ENCODE measurements at regions not wholly inside any gene's neighbourhood (a gene's known extent, or its start where the extent isn't known, plus 50 kb on each side); places are given as distances from the start of the nearest gene placed in this dataset.

DNA sequence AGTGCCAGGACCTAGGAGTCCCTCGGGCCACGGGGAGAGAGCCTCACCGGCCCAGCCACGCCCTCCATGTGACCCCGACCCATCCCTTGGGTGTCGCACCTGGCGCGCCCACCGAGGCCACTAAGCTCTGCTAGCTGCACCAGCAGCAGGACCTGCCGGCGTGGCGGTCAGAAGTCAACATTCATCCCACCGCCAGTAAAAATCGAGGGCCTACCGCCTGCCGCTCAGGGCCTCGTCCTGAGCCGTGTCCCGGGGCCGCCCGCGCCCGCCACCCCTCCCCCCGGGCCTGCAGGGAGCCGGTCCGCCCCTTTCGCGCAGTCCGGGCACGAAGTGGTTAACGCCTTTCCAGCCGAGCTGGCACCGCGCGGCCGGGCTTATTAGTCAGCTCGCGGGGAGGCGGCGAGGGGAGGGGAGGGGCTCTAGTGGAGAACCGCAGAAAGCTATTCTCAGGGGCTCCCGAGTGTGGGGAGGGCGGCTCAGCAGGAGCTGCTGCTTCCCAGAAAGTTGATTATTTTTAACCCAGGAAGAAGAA is 124.4 kb downstream of the C9orf50 start (continued):
- TF ChIP-seq ZNF366 (tag by site-specific recombination; conservative IDR thresholded peaks at IDR 0.05), result no peak
- TF ChIP-seq BCL11B (tag by site-specific recombination; IDR thresholded peaks at IDR 0.05; ENCODE audit: low read depth), result peak; percentile 38; the same call in 1 of the 2 replicates
- TF ChIP-seq OVOL3 (tag by site-specific recombination; IDR thresholded peaks at IDR 0.05), result no peak
- TF ChIP-seq SP2 (tag by site-specific recombination; IDR thresholded peaks at IDR 0.05), result peak; percentile 63
- TF ChIP-seq, protein P1, sequence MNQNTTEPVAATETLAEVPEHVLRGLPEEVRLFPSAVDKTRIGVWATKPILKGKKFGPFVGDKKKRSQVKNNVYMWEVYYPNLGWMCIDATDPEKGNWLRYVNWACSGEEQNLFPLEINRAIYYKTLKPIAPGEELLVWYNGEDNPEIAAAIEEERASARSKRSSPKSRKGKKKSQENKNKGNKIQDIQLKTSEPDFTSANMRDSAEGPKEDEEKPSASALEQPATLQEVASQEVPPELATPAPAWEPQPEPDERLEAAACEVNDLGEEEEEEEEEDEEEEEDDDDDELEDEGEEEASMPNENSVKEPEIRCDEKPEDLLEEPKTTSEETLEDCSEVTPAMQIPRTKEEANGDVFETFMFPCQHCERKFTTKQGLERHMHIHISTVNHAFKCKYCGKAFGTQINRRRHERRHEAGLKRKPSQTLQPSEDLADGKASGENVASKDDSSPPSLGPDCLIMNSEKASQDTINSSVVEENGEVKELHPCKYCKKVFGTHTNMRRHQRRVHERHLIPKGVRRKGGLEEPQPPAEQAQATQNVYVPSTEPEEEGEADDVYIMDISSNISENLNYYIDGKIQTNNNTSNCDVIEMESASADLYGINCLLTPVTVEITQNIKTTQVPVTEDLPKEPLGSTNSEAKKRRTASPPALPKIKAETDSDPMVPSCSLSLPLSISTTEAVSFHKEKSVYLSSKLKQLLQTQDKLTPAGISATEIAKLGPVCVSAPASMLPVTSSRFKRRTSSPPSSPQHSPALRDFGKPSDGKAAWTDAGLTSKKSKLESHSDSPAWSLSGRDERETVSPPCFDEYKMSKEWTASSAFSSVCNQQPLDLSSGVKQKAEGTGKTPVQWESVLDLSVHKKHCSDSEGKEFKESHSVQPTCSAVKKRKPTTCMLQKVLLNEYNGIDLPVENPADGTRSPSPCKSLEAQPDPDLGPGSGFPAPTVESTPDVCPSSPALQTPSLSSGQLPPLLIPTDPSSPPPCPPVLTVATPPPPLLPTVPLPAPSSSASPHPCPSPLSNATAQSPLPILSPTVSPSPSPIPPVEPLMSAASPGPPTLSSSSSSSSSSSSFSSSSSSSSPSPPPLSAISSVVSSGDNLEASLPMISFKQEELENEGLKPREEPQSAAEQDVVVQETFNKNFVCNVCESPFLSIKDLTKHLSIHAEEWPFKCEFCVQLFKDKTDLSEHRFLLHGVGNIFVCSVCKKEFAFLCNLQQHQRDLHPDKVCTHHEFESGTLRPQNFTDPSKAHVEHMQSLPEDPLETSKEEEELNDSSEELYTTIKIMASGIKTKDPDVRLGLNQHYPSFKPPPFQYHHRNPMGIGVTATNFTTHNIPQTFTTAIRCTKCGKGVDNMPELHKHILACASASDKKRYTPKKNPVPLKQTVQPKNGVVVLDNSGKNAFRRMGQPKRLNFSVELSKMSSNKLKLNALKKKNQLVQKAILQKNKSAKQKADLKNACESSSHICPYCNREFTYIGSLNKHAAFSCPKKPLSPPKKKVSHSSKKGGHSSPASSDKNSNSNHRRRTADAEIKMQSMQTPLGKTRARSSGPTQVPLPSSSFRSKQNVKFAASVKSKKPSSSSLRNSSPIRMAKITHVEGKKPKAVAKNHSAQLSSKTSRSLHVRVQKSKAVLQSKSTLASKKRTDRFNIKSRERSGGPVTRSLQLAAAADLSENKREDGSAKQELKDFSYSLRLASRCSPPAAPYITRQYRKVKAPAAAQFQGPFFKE (tag by site-specific recombination; IDR thresholded peaks at IDR 0.05; ENCODE audit: borderline replicate concordance), result 0 out of 2 replicates have a peak, but pooled peaks have one; percentile 37
- TF ChIP-seq ZNF76 (tag by site-specific recombination; IDR thresholded peaks at IDR 0.05; ENCODE audit: borderline replicate concordance, low read depth), result peak; percentile 59; the same call in 1 of the 2 replicates
- peak; percentile 89 for TF ChIP-seq GLIS1 (tag by site-specific recombination; IDR thresholded peaks at IDR 0.05)
- TF ChIP-seq, protein P2, sequence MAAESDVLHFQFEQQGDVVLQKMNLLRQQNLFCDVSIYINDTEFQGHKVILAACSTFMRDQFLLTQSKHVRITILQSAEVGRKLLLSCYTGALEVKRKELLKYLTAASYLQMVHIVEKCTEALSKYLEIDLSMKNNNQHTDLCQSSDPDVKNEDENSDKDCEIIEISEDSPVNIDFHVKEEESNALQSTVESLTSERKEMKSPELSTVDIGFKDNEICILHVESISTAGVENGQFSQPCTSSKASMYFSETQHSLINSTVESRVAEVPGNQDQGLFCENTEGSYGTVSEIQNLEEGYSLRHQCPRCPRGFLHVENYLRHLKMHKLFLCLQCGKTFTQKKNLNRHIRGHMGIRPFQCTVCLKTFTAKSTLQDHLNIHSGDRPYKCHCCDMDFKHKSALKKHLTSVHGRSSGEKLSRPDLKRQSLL (tag by site-specific recombination; IDR thresholded peaks at IDR 0.05), result no peak; the same call in 1 of the 2 replicates
- no peak for TF ChIP-seq TRIM28 (IDR thresholded peaks at IDR 0.05; ENCODE audit: borderline replicate concordance, low read length)
- TF ChIP-seq ZNF423 (tag by site-specific recombination; IDR thresholded peaks at IDR 0.05), result peak; percentile 51; the same call in 1 of the 2 replicates
- peak; percentile 77 for TF ChIP-seq GLIS2 (tag by site-specific recombination; IDR thresholded peaks at IDR 0.05)
- TF ChIP-seq, protein P3, sequence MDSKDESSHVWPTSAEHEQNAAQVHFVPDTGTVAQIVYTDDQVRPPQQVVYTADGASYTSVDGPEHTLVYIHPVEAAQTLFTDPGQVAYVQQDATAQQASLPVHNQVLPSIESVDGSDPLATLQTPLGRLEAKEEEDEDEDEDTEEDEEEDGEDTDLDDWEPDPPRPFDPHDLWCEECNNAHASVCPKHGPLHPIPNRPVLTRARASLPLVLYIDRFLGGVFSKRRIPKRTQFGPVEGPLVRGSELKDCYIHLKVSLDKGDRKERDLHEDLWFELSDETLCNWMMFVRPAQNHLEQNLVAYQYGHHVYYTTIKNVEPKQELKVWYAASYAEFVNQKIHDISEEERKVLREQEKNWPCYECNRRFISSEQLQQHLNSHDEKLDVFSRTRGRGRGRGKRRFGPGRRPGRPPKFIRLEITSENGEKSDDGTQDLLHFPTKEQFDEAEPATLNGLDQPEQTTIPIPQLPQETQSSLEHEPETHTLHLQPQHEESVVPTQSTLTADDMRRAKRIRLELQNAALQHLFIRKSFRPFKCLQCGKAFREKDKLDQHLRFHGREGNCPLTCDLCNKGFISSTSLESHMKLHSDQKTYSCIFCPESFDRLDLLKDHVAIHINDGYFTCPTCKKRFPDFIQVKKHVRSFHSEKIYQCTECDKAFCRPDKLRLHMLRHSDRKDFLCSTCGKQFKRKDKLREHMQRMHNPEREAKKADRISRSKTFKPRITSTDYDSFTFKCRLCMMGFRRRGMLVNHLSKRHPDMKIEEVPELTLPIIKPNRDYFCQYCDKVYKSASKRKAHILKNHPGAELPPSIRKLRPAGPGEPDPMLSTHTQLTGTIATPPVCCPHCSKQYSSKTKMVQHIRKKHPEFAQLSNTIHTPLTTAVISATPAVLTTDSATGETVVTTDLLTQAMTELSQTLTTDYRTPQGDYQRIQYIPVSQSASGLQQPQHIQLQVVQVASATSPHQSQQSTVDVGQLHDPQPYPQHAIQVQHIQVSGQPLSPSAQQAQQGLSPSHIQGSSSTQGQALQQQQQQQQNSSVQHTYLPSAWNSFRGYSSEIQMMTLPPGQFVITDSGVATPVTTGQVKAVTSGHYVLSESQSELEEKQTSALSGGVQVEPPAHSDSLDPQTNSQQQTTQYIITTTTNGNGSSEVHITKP (tag by site-specific recombination; IDR thresholded peaks at IDR 0.05), result peak; percentile 94
- TF ChIP-seq ZNF311 (tag by site-specific recombination; IDR thresholded peaks at IDR 0.05; ENCODE audit: borderline replicate concordance), result no peak
- TF ChIP-seq ZNF266 (tag by site-specific recombination; IDR thresholded peaks at IDR 0.05; ENCODE audit: low read depth), result no peak
- TF ChIP-seq, protein P4, sequence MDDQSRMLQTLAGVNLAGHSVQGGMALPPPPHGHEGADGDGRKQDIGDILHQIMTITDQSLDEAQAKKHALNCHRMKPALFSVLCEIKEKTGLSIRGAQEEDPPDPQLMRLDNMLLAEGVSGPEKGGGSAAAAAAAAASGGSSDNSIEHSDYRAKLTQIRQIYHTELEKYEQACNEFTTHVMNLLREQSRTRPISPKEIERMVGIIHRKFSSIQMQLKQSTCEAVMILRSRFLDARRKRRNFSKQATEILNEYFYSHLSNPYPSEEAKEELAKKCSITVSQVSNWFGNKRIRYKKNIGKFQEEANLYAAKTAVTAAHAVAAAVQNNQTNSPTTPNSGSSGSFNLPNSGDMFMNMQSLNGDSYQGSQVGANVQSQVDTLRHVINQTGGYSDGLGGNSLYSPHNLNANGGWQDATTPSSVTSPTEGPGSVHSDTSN (CRISPR knock-in tag; IDR thresholded peaks at IDR 0.05), result peak; percentile 47; the same call in 1 of the 2 replicates
- TF ChIP-seq ZNF660 (tag by site-specific recombination; IDR thresholded peaks at IDR 0.05), result peak; percentile 87
- peak; percentile 64 for TF ChIP-seq KLF9 (tag by site-specific recombination; IDR thresholded peaks at IDR 0.05; ENCODE audit: low read depth)
- no peak for TF ChIP-seq ZNF155 (tag by site-specific recombination; IDR thresholded peaks at IDR 0.05)
- TF ChIP-seq, protein P5, sequence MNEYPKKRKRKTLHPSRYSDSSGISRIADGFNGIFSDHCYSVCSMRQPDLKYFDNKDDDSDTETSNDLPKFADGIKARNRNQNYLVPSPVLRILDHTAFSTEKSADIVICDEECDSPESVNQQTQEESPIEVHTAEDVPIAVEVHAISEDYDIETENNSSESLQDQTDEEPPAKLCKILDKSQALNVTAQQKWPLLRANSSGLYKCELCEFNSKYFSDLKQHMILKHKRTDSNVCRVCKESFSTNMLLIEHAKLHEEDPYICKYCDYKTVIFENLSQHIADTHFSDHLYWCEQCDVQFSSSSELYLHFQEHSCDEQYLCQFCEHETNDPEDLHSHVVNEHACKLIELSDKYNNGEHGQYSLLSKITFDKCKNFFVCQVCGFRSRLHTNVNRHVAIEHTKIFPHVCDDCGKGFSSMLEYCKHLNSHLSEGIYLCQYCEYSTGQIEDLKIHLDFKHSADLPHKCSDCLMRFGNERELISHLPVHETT (tag by site-specific recombination; IDR thresholded peaks at IDR 0.05), result peak; percentile 46; the same call in 1 of the 2 replicates
- TF ChIP-seq ZNF37A (tag by site-specific recombination; IDR thresholded peaks at IDR 0.05), result no peak
- peak; percentile 49; the same call in 1 of the 2 replicates for TF ChIP-seq ZNF629 (tag by site-specific recombination; IDR thresholded peaks at IDR 0.05)
- 0 out of 2 replicates have a peak, but pooled peaks have one; percentile 31 for TF ChIP-seq ZNF600 (tag by site-specific recombination; IDR thresholded peaks at IDR 0.05)
- TF ChIP-seq ZNF544 (tag by site-specific recombination; IDR thresholded peaks at IDR 0.05), result no peak
- TF ChIP-seq, protein P6, sequence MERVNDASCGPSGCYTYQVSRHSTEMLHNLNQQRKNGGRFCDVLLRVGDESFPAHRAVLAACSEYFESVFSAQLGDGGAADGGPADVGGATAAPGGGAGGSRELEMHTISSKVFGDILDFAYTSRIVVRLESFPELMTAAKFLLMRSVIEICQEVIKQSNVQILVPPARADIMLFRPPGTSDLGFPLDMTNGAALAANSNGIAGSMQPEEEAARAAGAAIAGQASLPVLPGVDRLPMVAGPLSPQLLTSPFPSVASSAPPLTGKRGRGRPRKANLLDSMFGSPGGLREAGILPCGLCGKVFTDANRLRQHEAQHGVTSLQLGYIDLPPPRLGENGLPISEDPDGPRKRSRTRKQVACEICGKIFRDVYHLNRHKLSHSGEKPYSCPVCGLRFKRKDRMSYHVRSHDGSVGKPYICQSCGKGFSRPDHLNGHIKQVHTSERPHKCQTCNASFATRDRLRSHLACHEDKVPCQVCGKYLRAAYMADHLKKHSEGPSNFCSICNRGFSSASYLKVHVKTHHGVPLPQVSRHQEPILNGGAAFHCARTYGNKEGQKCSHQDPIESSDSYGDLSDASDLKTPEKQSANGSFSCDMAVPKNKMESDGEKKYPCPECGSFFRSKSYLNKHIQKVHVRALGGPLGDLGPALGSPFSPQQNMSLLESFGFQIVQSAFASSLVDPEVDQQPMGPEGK (tag by site-specific recombination; IDR thresholded peaks at IDR 0.05), result peak; percentile 95
- TF ChIP-seq ZNF335 (tag by site-specific recombination; conservative IDR thresholded peaks at IDR 0.05), result peak; percentile 88
